HCT116 (cell line): ENCODE measurements at regions not wholly inside any gene's neighbourhood (a gene's known extent, or its start where the extent isn't known, plus 50 kb on each side); places are given as distances from the start of the nearest gene placed in this dataset.

Experiments
- EGR1 ChIP-seq: IDR thresholded peaks from 2 replicates; pipeline ENCODE4 v1.6.1; 2012; ENCODE audit warnings: low read depth
- EZH2 ChIP-seq: fragments of 200-600 bp; sonication (generic); IDR thresholded peaks from 2 replicates; pipeline ENCODE4 v1.6.1; 2017; ENCODE audit warnings: antibody characterized with exemption, mixed run types
- POLR2A ChIP-seq: IDR thresholded peaks from 2 replicates; pipeline ENCODE4 v1.7.0; 2011; ENCODE audit warnings: borderline replicate concordance; ENCODE audit not compliant: insufficient read depth, insufficient read length; ENCODE audit errors: extremely low read depth
- POLR2AphosphoS5 ChIP-seq: IDR thresholded peaks from 2 replicates; pipeline ENCODE4 v1.6.1; 2011; ENCODE audit warnings: mild to moderate bottlenecking, low read depth, low read length, moderate library complexity
- RAD21 ChIP-seq: IDR thresholded peaks from 2 replicates; pipeline ENCODE4 v1.6.1; 2012; ENCODE audit warnings: low read depth, mild to moderate bottlenecking
- SIN3A ChIP-seq: IDR thresholded peaks from 2 replicates; pipeline ENCODE4 v1.6.1; 2012; ENCODE audit warnings: low read depth
- SRF ChIP-seq: IDR thresholded peaks from 2 replicates; pipeline ENCODE4 v1.6.1; 2012; ENCODE audit warnings: low read depth
- ZFX ChIP-seq: fragments of 450-650 bp; IDR thresholded peaks from 2 replicates; pipeline ENCODE4 v1.6.1; 2017
- TF ChIP-seq, protein P1 (sequence below), 3 experiments: fragments of 200-600 bp in 1 of 3; sonication (generic) in 1 of 3; IDR thresholded peaks in 2 of 3; conservative IDR thresholded peaks in 1 of 3; 2 replicates each; pipeline ENCODE4 v1.5.1; 2012 to 2017; ENCODE audit warnings: low read depth in 2 of 3, low read length in 2 of 3, antibody characterized with exemption in 1 of 3, borderline replicate concordance in 1 of 3, control low read depth in 1 of 3, mild to moderate bottlenecking in 1 of 3, mixed read lengths in 1 of 3, mixed run types in 1 of 3, moderate library complexity in 1 of 3; ENCODE audit not compliant: insufficient read depth in 1 of 3
- TF ChIP-seq, protein P2 (sequence below): IDR thresholded peaks from 2 replicates; pipeline ENCODE4 v1.6.1; 2012
- TF ChIP-seq, protein P3 (sequence below): IDR thresholded peaks from 2 replicates; pipeline ENCODE4 v1.6.1; 2011; ENCODE audit warnings: mild to moderate bottlenecking, low read length, moderate library complexity; ENCODE audit not compliant: insufficient replicate concordance; ENCODE audit errors: extremely low read depth
- TF ChIP-seq, protein P4 (sequence below): IDR thresholded peaks from 2 replicates; pipeline ENCODE4 v1.6.1; 2012

DNA sequence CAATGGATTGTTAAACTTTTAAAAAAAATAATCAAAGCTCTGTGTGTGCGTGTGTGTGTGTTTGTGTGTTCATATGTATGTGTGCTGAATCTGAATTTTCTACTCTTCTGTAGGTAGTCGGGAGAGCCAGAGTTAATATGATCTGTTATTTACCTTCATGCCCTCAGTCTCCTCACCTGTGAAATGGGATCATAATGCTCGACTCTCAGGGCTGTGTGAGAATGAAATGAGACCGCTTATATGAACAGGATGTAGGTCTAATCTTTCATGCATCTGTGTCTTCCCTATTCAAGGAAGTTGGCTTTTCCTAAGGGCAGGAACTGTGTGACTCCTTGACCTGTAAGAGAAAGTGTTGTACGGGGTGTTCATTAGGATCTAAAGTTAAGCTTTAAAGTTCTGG, 182.2 kb downstream of the RPLP1 start:
- TF ChIP-seq, protein P1, sequence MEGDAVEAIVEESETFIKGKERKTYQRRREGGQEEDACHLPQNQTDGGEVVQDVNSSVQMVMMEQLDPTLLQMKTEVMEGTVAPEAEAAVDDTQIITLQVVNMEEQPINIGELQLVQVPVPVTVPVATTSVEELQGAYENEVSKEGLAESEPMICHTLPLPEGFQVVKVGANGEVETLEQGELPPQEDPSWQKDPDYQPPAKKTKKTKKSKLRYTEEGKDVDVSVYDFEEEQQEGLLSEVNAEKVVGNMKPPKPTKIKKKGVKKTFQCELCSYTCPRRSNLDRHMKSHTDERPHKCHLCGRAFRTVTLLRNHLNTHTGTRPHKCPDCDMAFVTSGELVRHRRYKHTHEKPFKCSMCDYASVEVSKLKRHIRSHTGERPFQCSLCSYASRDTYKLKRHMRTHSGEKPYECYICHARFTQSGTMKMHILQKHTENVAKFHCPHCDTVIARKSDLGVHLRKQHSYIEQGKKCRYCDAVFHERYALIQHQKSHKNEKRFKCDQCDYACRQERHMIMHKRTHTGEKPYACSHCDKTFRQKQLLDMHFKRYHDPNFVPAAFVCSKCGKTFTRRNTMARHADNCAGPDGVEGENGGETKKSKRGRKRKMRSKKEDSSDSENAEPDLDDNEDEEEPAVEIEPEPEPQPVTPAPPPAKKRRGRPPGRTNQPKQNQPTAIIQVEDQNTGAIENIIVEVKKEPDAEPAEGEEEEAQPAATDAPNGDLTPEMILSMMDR (IDR thresholded peaks at IDR 0.05 in 2 of 3, conservative IDR thresholded peaks at IDR 0.05 in 1 of 3; ENCODE audit: borderline replicate concordance in 1 of 3, insufficient read depth in 1 of 3, low read depth in 2 of 3, low read length in 2 of 3), result no peak
- TF ChIP-seq EGR1 (no peak), POLR2A (no peak), EZH2 (no peak), SRF (no peak), RAD21 (no peak), ZFX (no peak), POLR2AphosphoS5 (no peak), SIN3A (no peak)
- TF ChIP-seq, protein P2, sequence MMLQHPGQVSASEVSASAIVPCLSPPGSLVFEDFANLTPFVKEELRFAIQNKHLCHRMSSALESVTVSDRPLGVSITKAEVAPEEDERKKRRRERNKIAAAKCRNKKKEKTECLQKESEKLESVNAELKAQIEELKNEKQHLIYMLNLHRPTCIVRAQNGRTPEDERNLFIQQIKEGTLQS, result no peak
- TF ChIP-seq, protein P3, sequence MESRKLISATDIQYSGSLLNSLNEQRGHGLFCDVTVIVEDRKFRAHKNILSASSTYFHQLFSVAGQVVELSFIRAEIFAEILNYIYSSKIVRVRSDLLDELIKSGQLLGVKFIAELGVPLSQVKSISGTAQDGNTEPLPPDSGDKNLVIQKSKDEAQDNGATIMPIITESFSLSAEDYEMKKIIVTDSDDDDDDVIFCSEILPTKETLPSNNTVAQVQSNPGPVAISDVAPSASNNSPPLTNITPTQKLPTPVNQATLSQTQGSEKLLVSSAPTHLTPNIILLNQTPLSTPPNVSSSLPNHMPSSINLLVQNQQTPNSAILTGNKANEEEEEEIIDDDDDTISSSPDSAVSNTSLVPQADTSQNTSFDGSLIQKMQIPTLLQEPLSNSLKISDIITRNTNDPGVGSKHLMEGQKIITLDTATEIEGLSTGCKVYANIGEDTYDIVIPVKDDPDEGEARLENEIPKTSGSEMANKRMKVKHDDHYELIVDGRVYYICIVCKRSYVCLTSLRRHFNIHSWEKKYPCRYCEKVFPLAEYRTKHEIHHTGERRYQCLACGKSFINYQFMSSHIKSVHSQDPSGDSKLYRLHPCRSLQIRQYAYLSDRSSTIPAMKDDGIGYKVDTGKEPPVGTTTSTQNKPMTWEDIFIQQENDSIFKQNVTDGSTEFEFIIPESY, result no peak
- TF ChIP-seq, protein P4, sequence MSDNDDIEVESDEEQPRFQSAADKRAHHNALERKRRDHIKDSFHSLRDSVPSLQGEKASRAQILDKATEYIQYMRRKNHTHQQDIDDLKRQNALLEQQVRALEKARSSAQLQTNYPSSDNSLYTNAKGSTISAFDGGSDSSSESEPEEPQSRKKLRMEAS, result no peak
